AG04450 (cell line): ENCODE measurements at regions not wholly inside any gene's neighbourhood (a gene's known extent, or its start where the extent isn't known, plus 50 kb on each side); places are given as distances from the start of the nearest gene placed in this dataset.

Source experiments
- CTCF ChIA-PET: fragments of 300-600, 350-600 bp; formaldehyde crosslinking; extraction: SDS; loops from one replicate; lab custom pipeline; 2022; ENCODE audit warnings: antibody characterized with exemption, inconsistent platforms; lab: Charles Lee
- POLR2A ChIA-PET: fragments of 350-600 bp; formaldehyde crosslinking; extraction: SDS; loops from one replicate; lab custom pipeline; 2021; ENCODE audit warnings: antibody characterized with exemption, inconsistent platforms; lab: Yijun Ruan, JAX
- DNase-seq: peaks from one replicate; pipeline ENCODE4 v3.0.0-alpha.2; 2011; ENCODE audit warnings: low read depth, low spot score
- H3K27ac ChIP-seq: one replicate; pipeline ENCODE4 v1.5.1; 2012; ENCODE audit warnings: low read depth, low read length, control low read depth
- H3K27me3 ChIP-seq: one replicate; pipeline ENCODE4 v1.6.0; 2012; ENCODE audit warnings: low read length; ENCODE audit not compliant: control insufficient read depth, insufficient read depth
- H3K4me3 ChIP-seq: 2 replicates; pipeline ENCODE4 v1.5.1; 2011; ENCODE audit warnings: mild to moderate bottlenecking, low read depth, low read length, control low read depth
- H3K9me3 ChIP-seq: 2 replicates; pipeline ENCODE4 v1.5.1; 2012; ENCODE audit warnings: low read length; ENCODE audit not compliant: control insufficient read depth, insufficient read depth
- CTCF ChIP-seq: IDR thresholded peaks from 2 replicates; pipeline ENCODE4 v1.5.1; 2011; ENCODE audit warnings: low read depth, low read length, control low read depth, inconsistent platforms

DNA sequence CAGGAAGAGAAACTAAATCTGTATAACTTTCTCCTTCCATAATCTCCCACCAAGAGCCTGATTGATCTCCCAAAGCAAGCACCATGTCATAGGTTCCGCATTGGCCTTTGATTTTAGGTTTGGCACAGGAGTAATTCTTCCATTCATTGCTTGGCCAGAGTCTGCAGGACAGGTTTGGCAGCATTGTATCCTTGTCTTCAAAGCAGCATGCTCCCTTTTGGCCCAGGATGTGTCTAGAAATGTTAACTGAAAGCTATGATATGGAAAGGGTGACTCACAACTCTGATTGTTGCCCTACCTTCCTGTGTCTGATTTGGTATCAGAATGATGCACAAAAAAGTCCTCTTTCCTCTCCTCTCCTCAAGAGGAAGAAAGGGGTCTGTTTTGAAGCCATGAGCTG lies 824.3 kb upstream of the PRMT6 start:
- peaks cover 5% of the 10 kb centered on the region; the same call in 1 of the 2 replicates for H3K9me3 ChIP-seq
- H3K27ac ChIP-seq, result no peak overlapping the region
- no peak for DNase-seq
- TF ChIP-seq CTCF, result no peak
- ChIA-PET POLR2A (no interaction called here), CTCF (no interaction called here)
- H3K4me3 ChIP-seq, result no peak overlapping the region
- H3K27me3 ChIP-seq, result no peaks in the 10 kb centered on the region

DNA sequence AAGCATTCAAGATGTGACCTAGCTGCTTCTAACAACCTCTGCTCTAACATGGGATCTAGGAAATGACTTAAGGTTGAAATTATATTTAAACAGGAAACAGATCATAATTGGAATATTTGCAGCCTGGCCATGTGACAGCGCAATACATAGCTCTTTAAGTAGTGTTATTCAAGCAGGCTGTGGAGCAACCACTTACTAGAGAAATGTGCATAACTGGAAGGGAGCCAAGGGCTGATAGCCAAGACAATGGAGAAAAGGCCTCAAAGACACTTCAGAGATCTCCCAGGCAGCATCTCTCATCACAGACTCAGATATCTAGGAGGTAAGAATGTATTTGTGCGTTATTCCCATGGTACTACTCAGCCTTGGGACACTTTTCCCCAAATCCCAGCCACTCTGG lies 823.0 kb upstream of the PRMT6 start:
- peaks cover 5% of the 10 kb centered on the region; the same call in 1 of the 2 replicates for H3K9me3 ChIP-seq
- no peak for TF ChIP-seq CTCF
- H3K27me3 ChIP-seq, result no peaks in the 10 kb centered on the region
- ChIA-PET CTCF (no interaction called here), POLR2A (no interaction called here)
- H3K27ac ChIP-seq, result no peak overlapping the region
- no peak for DNase-seq
- H3K4me3 ChIP-seq, result no peak overlapping the region

DNA sequence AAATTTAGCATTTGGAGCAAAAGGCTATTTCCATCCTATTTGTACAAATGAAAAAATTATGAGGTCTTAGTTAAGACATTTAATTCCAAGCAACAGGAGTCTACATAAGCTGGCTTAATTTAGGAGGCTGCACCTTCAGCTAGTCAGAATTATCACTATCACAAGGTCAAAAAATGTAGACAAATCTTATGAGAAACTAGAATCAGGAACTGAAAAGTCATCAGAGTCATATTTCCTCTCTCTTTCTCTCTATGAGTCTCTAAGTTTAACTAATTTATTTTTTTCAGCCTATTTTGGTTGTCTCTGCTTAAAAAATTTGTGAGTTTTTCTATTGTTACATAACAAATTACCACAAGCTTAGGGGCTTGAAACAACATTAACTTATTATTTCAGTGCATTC lies 807.1 kb upstream of the PRMT6 start:
- TF ChIP-seq CTCF, result no peak
- H3K9me3 ChIP-seq, result no peaks in the 10 kb centered on the region
- no peak overlapping the region for H3K4me3 ChIP-seq
- H3K27me3 ChIP-seq, result no peaks in the 10 kb centered on the region
- CTCF ChIA-PET, result no interaction called here
- DNase-seq, result no peak
- H3K27ac ChIP-seq, result no peak overlapping the region
- POLR2A ChIA-PET, result no interaction called here

- TF ChIP-seq CTCF, result no peak
- POLR2A ChIA-PET, result no interaction called here
- CTCF ChIA-PET, result no interaction called here
- Histone ChIP-seq H3K27me3 (no peaks in the 10 kb centered on the region), H3K27ac (no peak overlapping the region), H3K4me3 (no peak overlapping the region), H3K9me3 (no peaks in the 10 kb centered on the region)
- no peak for DNase-seq
Measured at GRCh38 chr1:106249810-106250209, 806.7 kb upstream of the PRMT6 start.

- CTCF ChIA-PET, result no interaction called here
- no peak for TF ChIP-seq CTCF
- no peak overlapping the region for H3K27ac ChIP-seq
- H3K27me3 ChIP-seq, result no peaks in the 10 kb centered on the region
- POLR2A ChIA-PET, result no interaction called here
- H3K4me3 ChIP-seq, result no peak overlapping the region
- H3K9me3 ChIP-seq, result no peaks in the 10 kb centered on the region
- DNase-seq, result no peak
Measured at GRCh38 chr1:106254748-106255147, 801.7 kb upstream of the PRMT6 start.
